ENCODE measurements at regions not wholly inside any gene's neighbourhood (a gene's known extent, or its start where the extent isn't known, plus 50 kb on each side); places are given as distances from the start of the nearest gene placed in this dataset.

GRCh38 chr3:31166249-31166885, 271.9 kb upstream of the GADL1 start:
- TF ChIP-seq NFIC (IDR thresholded peaks at IDR 0.05; ENCODE audit: low read length): no peak
- no peak for TF ChIP-seq POLR2AphosphoS5 (IDR thresholded peaks at IDR 0.05; ENCODE audit: low read depth, low read length)
- no peak for TF ChIP-seq SAFB2 (CRISPR knock-in tag; IDR thresholded peaks at IDR 0.05; ENCODE audit: borderline replicate concordance, low read depth)
- TF ChIP-seq KDM6A (CRISPR knock-in tag; IDR thresholded peaks at IDR 0.05; ENCODE audit: low read depth): no peak
- TF ChIP-seq TSC22D2 (CRISPR knock-in tag; IDR thresholded peaks at IDR 0.05; ENCODE audit: borderline replicate concordance): no peak
- no peak for TF ChIP-seq POLR2A (IDR thresholded peaks at IDR 0.05; ENCODE audit: insufficient read depth in 1 of 2, low read depth in 2 of 2, low read length in 2 of 2)
- TF ChIP-seq ATF2 (CRISPR knock-in tag; IDR thresholded peaks at IDR 0.05): no peak
- TF ChIP-seq ARNTL (CRISPR knock-in tag; IDR thresholded peaks at IDR 0.05): no peak
- no peak for TF ChIP-seq ATF7-NPFF (CRISPR knock-in tag; IDR thresholded peaks at IDR 0.05; ENCODE audit: low read depth)
- TF ChIP-seq NR2F6 (IDR thresholded peaks at IDR 0.05): no peak
- no peak for TF ChIP-seq NR2F6 (CRISPR knock-in tag; IDR thresholded peaks at IDR 0.05)
- TF ChIP-seq PBX2 (CRISPR knock-in tag; IDR thresholded peaks at IDR 0.05): no peak
- TF ChIP-seq ZNF24 (IDR thresholded peaks at IDR 0.05): no peak

All from HepG2 (cell line).